IMR-90 (cell line): ENCODE measurements at regions not wholly inside any gene's neighbourhood (a gene's known extent, or its start where the extent isn't known, plus 50 kb on each side); places are given as distances from the start of the nearest gene placed in this dataset.

Source experiments
- ATAC-seq: fragments of 200-7000 bp; cut with Tn5 transposase; 2 replicates; pipeline ENCODE4 v1.9.1; 2020; ENCODE audit warnings: low read depth, mild to moderate bottlenecking, moderate library complexity
- BruUV-seq: library from RNA; stranded (reverse); fragments of 400-500 nt; replicated peaks from 2 replicates; lab custom pipeline; 2021; lab: Mats Ljungman, UMichigan
- CTCF ChIA-PET: fragments of 300-600 bp; formaldehyde crosslinking; extraction: SDS; loops from one replicate; lab custom pipeline; 2021; ENCODE audit warnings: antibody characterized with exemption; lab: Yijun Ruan, JAX
- POLR2A ChIA-PET: fragments of 300-600 bp; sonication (Branson Sonifier 250); formaldehyde crosslinking; loops from one replicate; lab custom pipeline; 2022; ENCODE audit warnings: antibody characterized with exemption; ENCODE audit not compliant: unreplicated experiment; lab: Charles Lee
- DNase-seq: peaks from one replicate; pipeline ENCODE4 v3.0.0; 2013
- H2AFZ ChIP-seq: replicated peaks from 2 replicates; pipeline ENCODE3; 2013; ENCODE audit warnings: low read length, mild to moderate bottlenecking; ENCODE audit not compliant: poor library complexity
- H2AK5ac ChIP-seq: 2 replicates; pipeline ENCODE4 v1.6.1; 2013; ENCODE audit warnings: low read depth, low read length, inconsistent platforms
- H2AK9ac ChIP-seq: replicated peaks from 2 replicates; pipeline ENCODE3; 2013; ENCODE audit warnings: mild to moderate bottlenecking, low read depth, low read length, moderate library complexity; ENCODE audit not compliant: poor library complexity
- H2BK120ac ChIP-seq: 2 replicates; pipeline ENCODE4 v1.6.1; 2013; ENCODE audit warnings: low read depth, low read length, inconsistent platforms
- H2BK15ac ChIP-seq: 3 replicates; pipeline ENCODE4 v1.6.1; 2013; ENCODE audit warnings: low read depth, low read length, inconsistent platforms
- H2BK20ac ChIP-seq: 2 replicates; pipeline ENCODE4 v1.6.1; 2013; ENCODE audit warnings: low read depth, mild to moderate bottlenecking, inconsistent platforms, low read length, moderate library complexity
- H2BK5ac ChIP-seq: 2 replicates; pipeline ENCODE4 v1.6.1; 2013; ENCODE audit warnings: mild to moderate bottlenecking, low read depth, low read length, inconsistent platforms; ENCODE audit not compliant: poor library complexity, severe bottlenecking
- H3K14ac ChIP-seq: replicated peaks from 2 replicates; pipeline ENCODE4 v1.6.1; 2013; ENCODE audit warnings: low read depth, low read length, inconsistent platforms
- H3K18ac ChIP-seq: 2 replicates; pipeline ENCODE4 v1.6.1; 2013; ENCODE audit warnings: low read depth, low read length, control low read depth
- H3K23ac ChIP-seq: 2 replicates; pipeline ENCODE4 v1.6.1; 2013; ENCODE audit warnings: low read depth, low read length, inconsistent platforms
- H3K27ac ChIP-seq: 2 replicates; pipeline ENCODE4 v1.5.1; 2013; ENCODE audit warnings: mild to moderate bottlenecking, control low read depth, low read length; ENCODE audit not compliant: insufficient read depth
- H3K27me3 ChIP-seq: 2 replicates; pipeline ENCODE4 v1.6.1; 2013; ENCODE audit warnings: low read length; ENCODE audit not compliant: control insufficient read depth, insufficient read depth
- H3K36me3 ChIP-seq: 2 replicates; pipeline ENCODE4 v1.6.1; 2013; ENCODE audit warnings: low read length, mixed read lengths; ENCODE audit not compliant: control insufficient read depth, insufficient read depth
- H3K4ac ChIP-seq: 2 replicates; pipeline ENCODE4 v1.6.1; 2013; ENCODE audit warnings: low read depth, low read length, inconsistent platforms
- H3K4me1 ChIP-seq: 2 replicates; pipeline ENCODE4 v1.6.1; 2013; ENCODE audit warnings: low read length, mixed read lengths; ENCODE audit not compliant: control insufficient read depth, insufficient read depth
- H3K4me2 ChIP-seq: 2 replicates; pipeline ENCODE4 v1.6.1; 2013; ENCODE audit warnings: low read depth, mild to moderate bottlenecking, control low read depth, low read length, moderate library complexity
- H3K4me3 ChIP-seq: 2 replicates; pipeline ENCODE4 v1.5.1; 2013; ENCODE audit warnings: low read depth, mild to moderate bottlenecking, control low read depth, low read length, moderate library complexity; ENCODE audit not compliant: insufficient read depth
- H3K56ac ChIP-seq: 2 replicates; pipeline ENCODE4 v1.6.1; 2013; ENCODE audit warnings: low read length, inconsistent platforms; ENCODE audit not compliant: insufficient read depth; ENCODE audit errors: extremely low read depth
- H3K79me1 ChIP-seq, 2 experiments: 2 replicates each; pipeline ENCODE4 v1.6.1; 2013; ENCODE audit warnings: low read length in 2 of 2, inconsistent platforms in 1 of 2, low read depth in 1 of 2
- H3K9ac ChIP-seq: 2 replicates; pipeline ENCODE4 v1.6.1; 2013; ENCODE audit warnings: low read depth, low read length, control low read depth
- H3K9me1 ChIP-seq: 2 replicates; pipeline ENCODE4 v1.6.1; 2013; ENCODE audit warnings: low read length, inconsistent platforms; ENCODE audit not compliant: insufficient read depth
- H3K9me3 ChIP-seq: 2 replicates; pipeline ENCODE4 v1.6.1; 2013; ENCODE audit warnings: low read length; ENCODE audit not compliant: control insufficient read depth, insufficient read depth
- H4K20me1 ChIP-seq: 2 replicates; pipeline ENCODE4 v1.6.1; 2013; ENCODE audit warnings: low read length, inconsistent platforms; ENCODE audit not compliant: insufficient read depth
- H4K5ac ChIP-seq: 2 replicates; pipeline ENCODE4 v1.6.1; 2013; ENCODE audit warnings: mild to moderate bottlenecking, low read depth, low read length, control low read depth
- H4K8ac ChIP-seq, 2 experiments: 2 replicates each; pipeline ENCODE4 v1.6.1; 2013; ENCODE audit warnings: low read depth in 2 of 2, low read length in 2 of 2, control low read depth in 1 of 2, inconsistent platforms in 1 of 2
- H4K91ac ChIP-seq: 2 replicates; pipeline ENCODE4 v1.6.1; 2013; ENCODE audit warnings: low read depth, low read length, inconsistent platforms; ENCODE audit not compliant: insufficient read depth
- BHLHE40 ChIP-seq: fragments of 150-350 bp; IDR thresholded peaks from 2 replicates; pipeline ENCODE4 v1.6.1; 2016; ENCODE audit warnings: mild to moderate bottlenecking, low read depth, low read length
- CHD1 ChIP-seq: IDR thresholded peaks from 2 replicates; pipeline ENCODE4 v1.6.1; 2012; ENCODE audit warnings: low read depth, low read length, improper control_type of control experiment
- MAFK ChIP-seq: IDR thresholded peaks from 2 replicates; pipeline ENCODE4 v1.6.1; 2012; ENCODE audit warnings: low read depth, low read length, improper control_type of control experiment
- MXI1 ChIP-seq: IDR thresholded peaks from 2 replicates; pipeline ENCODE4 v1.6.1; 2012; ENCODE audit warnings: low read depth, mild to moderate bottlenecking, low read length, moderate library complexity, borderline replicate concordance
- RAD21 ChIP-seq: IDR thresholded peaks from 2 replicates; pipeline ENCODE4 v1.6.1; 2012; ENCODE audit warnings: low read length, improper control_type of control experiment
- SMC3 ChIP-seq: fragments of 150-350 bp; IDR thresholded peaks from 2 replicates; pipeline ENCODE4 v1.6.1; 2016; ENCODE audit warnings: low read depth, mild to moderate bottlenecking, antibody characterized with exemption, low read length, moderate library complexity
- WGBS, 2 experiments: methylation state at CpG; one replicate each; pipeline versions ENCODE4 v1.1.5 to v1.1.7; 2013; ENCODE audit warnings: missing lambda C conversion rate in 2 of 2; ENCODE audit not compliant: insufficient read length in 1 of 2; ENCODE audit errors: extremely low coverage in 2 of 2; 5-methylcytosine and 5-hydroxymethylcytosine counted together
- dilution Hi-C: fragments of 300-500 bp; cut with HindIII; formaldehyde crosslinking; loops from one replicate; pipeline ENCODE4 v1.14.3; 2018; ENCODE audit warnings: low sequenced_read_pairs; ENCODE audit not compliant: unreplicated experiment
- in situ Hi-C: fragments of 300-500 bp; cut with MboI; formaldehyde crosslinking; loops from 3 replicates; pipeline ENCODE4 v1.14.3; 2019; ENCODE audit warnings: low sequenced_read_pairs, inconsistent platforms, mixed read lengths
- intact Hi-C: fragments of 100-400 bp; cut with micrococcal nuclease; formaldehyde crosslinking; loops from 2 replicates; pipeline ENCODE4 v1.10.0; 2022
- TF ChIP-seq, protein P1 (sequence below): fragments of 150-350 bp; IDR thresholded peaks from 2 replicates; pipeline ENCODE4 v1.6.1; 2016; ENCODE audit warnings: low read depth, mild to moderate bottlenecking, low read length, moderate library complexity, borderline replicate concordance

DNA sequence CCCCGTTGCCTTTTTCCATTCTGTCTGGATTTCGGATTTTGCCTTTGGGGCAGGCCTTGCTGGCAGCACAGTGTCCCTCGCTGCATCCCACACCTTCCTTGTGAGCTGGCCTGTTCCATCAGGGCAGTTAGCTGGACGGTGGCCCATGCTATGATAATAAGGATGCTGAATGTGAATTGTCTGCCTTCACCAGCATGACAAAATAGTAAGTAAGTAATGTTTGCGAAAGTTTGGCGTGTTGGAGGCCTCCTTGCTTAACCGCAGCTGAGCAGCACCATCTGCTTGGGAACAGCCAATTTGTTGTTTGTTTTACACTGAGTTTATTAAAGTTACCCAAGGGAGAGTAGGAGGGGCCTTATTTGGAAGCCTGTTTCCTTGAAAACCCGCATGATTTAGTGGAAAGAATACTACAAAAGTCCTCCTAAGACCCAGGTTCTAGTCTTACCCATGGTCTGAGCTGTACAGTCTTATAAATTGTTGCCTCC, 469.7 kb upstream of the FANCL start:
- H3K9me3 ChIP-seq: no peaks in the 10 kb centered on the region
- ChIA-PET CTCF (no interaction called here), POLR2A (no interaction called here)
- H3K4ac ChIP-seq: no peak overlapping the region
- no peak overlapping the region for H3K23ac ChIP-seq
- H2AFZ ChIP-seq: no peak overlapping the region
- H2BK20ac ChIP-seq: no peak overlapping the region
- H3K4me2 ChIP-seq: no peak overlapping the region
- H3K56ac ChIP-seq: no peak overlapping the region
- no peak overlapping the region for H4K5ac ChIP-seq
- no peak overlapping the region for H2BK5ac ChIP-seq
- H3K4me1 ChIP-seq: no peaks in the 10 kb centered on the region
- no peak overlapping the region for H3K27ac ChIP-seq
- no peak overlapping the region for H3K14ac ChIP-seq
- H3K27me3 ChIP-seq: no peaks in the 10 kb centered on the region
- no peak overlapping the region for H4K91ac ChIP-seq
- H4K8ac ChIP-seq: no peak overlapping the region
- no peak for DNase-seq
- H2BK120ac ChIP-seq: no peak overlapping the region
- no peak overlapping the region for H3K18ac ChIP-seq
- TF ChIP-seq RAD21 (no peak), BHLHE40 (no peak), MXI1 (no peak), CHD1 (no peak), MAFK (no peak), SMC3 (no peak)
- TF ChIP-seq, protein P1, sequence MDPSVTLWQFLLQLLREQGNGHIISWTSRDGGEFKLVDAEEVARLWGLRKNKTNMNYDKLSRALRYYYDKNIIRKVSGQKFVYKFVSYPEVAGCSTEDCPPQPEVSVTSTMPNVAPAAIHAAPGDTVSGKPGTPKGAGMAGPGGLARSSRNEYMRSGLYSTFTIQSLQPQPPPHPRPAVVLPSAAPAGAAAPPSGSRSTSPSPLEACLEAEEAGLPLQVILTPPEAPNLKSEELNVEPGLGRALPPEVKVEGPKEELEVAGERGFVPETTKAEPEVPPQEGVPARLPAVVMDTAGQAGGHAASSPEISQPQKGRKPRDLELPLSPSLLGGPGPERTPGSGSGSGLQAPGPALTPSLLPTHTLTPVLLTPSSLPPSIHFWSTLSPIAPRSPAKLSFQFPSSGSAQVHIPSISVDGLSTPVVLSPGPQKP: no peak
- no peaks in the 10 kb centered on the region for H3K79me1 ChIP-seq
- H2AK5ac ChIP-seq: no peak overlapping the region
- no peak for ATAC-seq
- intact Hi-C loops (no loop called here), dilution Hi-C loops (no loop called here), in situ Hi-C loops (no loop called here)
- no peaks in the 10 kb centered on the region for H3K36me3 ChIP-seq
- 0% methylated on average over 1 of the region's 8 CpGs; no CpG with 5 or more reads in 1 of the 2 experiments for WGBS, 2 experiments
- no TSS peak for BruUV-seq
- no peak overlapping the region for H2BK15ac ChIP-seq
- H2AK9ac ChIP-seq: no peak overlapping the region
- H4K20me1 ChIP-seq: no peaks in the 10 kb centered on the region
- H3K9me1 ChIP-seq: no peaks in the 10 kb centered on the region
- no peak overlapping the region for H3K4me3 ChIP-seq
- H3K9ac ChIP-seq: no peak overlapping the region
